HG02943 (cell line): ENCODE measurements at regions not wholly inside any gene's neighbourhood (a gene's known extent, or its start where the extent isn't known, plus 50 kb on each side); places are given as distances from the start of the nearest gene placed in this dataset.

Experiments
- ATAC-seq: cut with Tn5 transposase; IDR thresholded peaks from one replicate; pipeline ENCODE4 v1.9.1; 2021; ENCODE audit warnings: mild to moderate bottlenecking, low read depth, moderate library complexity; ENCODE audit not compliant: unreplicated experiment

DNA sequence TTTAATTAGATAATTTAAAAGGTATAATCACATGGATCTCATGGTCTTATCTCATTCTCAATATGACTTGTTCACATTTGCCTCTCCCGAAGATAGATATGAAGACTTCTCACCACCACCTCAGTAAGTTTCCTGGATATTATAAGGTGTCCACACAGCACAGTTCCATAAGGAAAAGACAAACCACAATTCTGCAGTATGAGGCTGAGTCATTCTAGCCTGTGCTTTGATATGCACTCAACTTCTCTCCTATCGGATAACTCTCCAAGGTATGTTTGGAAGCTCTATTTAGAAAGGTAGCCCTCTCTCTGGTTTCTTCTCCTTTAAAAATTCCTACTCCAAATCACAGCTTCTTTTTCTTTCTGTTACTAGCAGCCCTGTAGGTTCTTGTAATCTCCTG lies 612.8 kb downstream of the ZPLD1 start:
- ATAC-seq: no peak

DNA sequence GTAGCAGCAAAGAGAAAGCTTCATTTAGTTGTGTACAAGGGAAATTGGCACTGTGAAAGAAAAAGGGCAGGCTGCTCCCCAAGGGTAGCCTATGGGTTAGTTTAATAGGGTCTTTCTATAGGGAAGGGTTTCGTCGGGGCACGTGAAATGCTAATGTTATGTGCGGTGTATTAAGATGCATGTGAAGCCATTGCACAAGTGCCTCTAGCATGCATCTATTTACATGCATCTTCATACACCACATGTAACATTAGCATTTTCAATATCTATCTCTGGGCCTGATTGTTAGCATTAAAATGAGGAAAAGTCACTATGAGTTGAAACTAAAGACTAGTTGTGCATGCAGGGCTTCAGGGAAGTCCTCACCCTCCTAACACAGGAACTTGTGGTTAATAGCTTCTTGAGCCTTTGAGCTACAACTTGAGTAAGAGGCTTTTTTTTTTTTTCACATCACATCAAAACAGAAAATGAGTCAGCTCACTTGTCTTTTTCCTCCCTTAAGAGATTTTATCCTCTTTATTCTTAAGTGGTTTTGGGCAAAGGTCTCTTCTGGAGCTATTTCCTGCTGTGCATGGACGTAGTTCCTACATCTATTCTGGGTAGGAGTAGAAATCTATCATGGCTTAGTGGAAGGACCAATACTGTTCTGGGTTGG lies 613.4 kb downstream of the ZPLD1 start:
- ATAC-seq: no peak

DNA sequence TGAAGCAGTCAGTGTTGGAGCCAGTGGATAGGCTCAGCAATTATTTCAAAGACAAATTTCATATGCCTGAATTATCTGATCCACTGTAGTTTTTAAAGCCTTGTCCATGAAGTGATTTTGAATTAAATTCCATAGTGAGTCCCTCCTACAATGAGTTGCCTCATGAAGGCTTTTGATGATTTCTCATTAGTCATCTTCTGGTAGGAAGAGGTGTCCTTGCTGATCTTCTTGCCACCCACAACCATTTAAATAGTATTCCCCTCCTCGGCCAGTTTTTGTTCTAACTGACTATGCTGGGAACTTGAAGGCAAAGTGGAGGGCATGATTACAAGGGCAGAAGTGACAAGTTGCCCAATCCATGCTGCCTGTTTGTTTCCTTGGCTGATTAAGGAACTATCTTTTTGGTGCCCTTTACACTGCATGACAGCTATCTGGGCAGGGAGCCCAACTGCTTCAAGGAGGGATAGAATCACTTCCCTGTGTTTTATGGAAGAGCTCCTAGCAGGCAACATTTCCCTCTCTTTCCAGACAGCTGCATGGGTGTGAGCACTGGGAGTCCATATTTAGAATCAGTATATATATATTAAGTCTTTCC lies 617.5 kb downstream of the ZPLD1 start:
- ATAC-seq: no peak

DNA sequence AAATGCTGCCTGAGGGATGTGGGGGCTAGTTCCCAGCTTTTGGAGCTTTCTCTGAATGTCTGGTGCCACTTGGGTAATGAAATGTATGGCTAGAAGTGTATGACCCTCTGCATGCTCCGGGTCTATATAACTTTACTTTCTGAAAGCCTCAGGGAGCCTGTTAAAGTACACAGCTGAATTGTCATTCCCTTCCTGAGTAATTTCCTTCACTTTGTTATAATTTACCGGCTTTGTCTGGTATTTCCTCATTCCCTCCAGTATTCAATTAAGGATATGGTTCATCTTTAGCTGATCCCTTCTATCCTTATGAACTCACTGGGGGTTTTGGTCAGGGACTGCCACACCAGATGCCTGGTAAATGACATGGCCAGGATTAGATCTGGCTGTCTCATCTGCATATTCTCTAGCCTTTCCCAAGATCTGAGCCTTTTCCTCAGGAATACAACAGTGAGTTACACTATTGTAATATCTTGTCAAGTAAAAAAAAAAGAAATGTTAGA lies 620.3 kb downstream of the ZPLD1 start:
- no peak for ATAC-seq

DNA sequence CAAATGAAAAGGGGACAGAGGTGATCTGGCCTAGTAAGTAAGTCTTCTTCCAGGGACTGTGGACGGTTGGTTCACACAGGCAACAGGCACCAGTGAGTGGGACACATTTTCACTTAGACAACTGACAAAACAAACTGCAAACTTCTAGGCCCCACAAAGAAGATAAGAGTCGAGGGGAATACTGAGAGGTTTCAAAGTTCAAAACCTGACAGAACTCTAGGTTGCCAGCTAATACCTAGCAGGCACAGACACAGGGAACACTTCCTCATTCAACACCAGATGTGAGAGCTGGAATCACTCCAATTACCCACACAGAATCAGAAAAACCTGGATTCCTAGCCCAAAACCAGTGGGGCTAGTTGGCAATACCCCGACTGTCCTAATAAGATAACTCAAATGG lies 621.7 kb downstream of the ZPLD1 start:
- no peak for ATAC-seq

DNA sequence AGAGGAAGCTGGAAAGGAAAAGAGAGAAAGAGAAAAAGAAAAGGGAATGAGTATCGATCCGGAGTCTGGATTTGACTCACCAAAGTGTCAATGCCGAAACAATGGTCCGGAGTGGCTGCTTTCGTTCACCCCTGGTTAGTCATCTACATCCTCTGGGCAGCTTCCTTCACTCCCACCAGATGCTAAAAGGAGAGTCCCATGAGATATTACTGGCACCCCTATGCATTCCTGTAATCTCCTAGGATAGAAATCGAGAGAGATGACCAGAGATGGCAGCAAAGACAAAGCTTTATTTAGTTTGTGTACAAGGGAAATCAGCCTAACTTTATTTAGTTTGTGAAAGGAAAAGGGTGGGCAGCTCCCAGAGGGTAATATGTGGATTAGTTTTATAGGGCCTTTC lies 622.2 kb downstream of the ZPLD1 start:
- ATAC-seq: no peak

DNA sequence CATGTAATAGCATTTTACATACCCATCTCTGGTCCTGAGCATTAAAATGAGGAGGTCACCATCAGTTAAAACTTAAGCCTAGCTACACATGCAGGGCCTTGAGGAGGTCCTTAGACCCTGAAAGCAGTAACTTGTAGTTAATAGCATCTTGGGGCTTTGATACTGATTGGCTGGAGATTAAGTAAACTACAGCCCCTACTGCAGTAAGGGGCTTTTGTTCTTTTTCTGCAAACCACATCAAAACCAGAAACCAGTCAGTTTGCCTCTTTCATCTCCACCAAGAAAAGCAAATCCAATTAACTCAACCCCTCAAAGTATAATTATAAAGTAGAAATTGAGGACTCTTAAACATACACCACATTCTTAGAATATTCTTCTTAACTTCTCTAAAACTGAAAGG lies 622.7 kb downstream of the ZPLD1 start:
- ATAC-seq: no peak

DNA sequence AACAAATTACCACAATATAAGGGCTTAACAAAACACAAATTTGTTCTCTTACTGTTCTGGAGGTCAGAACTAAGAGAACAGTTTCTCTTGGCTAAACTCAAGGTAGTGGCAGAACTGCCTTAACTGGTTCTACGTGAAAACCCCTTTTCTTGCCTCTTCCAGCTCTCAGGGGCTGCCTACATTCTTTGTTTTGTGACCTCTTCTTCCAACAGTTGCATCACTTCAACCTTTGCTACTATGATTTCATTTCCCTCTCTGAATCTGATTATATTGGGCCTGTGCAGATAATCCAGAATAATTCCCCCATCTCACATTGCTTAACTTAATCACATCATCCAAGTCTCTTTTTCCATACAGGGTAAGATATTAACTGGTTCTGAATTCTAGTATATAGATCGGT lies 624.6 kb downstream of the ZPLD1 start:
- ATAC-seq: no peak

DNA sequence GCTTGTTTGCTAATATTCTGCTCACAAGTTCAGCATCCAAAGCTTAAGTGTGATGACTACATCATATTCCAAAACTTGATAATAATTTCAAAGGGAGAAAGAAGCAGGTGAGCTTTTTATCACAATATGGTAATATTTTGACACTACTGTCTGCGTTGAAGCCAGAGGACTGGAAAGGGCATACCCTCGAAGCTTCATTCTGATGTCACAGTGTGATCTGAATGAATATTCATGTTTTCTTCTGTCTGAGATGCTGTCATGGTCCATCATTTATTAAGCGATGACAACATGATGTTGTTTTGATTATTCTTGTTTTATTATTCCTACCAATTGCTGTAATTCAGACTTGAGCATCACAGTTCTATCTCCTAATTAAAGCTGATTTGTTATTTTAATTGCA lies 625.4 kb downstream of the ZPLD1 start:
- ATAC-seq: no peak

DNA sequence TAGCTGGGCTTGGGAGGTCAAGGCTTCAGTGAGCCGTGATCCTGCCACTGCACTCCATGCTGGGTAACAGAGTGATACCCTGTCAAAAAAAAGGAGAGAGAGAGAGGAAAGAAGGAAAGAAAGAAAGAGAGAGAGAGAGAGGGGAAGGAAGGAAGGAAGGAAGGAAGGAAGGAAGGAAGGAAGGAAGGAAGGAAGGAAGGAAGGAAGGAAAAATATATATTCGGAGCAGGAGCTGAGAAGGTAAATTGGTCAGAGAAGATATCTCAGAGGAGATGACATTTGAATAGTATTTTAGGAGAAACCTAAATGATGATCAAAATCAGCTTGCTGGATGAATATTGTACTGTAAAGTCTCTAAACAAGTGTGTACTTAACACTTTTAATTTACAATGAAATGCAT lies 633.1 kb downstream of the ZPLD1 start:
- ATAC-seq: no peak

DNA sequence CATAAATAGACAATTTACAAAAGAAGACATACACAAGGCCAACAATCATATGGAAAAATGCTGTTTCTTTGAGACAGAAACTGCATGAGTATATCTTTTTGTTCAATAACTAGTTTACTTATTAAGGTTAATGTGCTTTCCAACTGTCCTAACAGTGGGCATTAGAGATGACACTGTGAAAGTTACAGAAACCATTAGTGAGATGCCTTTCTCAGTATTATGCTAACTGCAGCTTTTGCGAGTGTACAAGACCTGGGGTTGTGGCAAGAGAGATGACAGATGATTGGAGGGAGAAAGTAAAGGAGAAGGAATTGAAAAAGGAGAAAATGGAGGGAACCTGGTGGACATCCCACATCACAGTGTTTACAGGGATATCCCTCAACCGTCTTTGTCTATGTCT lies 640.5 kb downstream of the ZPLD1 start:
- no peak for ATAC-seq

DNA sequence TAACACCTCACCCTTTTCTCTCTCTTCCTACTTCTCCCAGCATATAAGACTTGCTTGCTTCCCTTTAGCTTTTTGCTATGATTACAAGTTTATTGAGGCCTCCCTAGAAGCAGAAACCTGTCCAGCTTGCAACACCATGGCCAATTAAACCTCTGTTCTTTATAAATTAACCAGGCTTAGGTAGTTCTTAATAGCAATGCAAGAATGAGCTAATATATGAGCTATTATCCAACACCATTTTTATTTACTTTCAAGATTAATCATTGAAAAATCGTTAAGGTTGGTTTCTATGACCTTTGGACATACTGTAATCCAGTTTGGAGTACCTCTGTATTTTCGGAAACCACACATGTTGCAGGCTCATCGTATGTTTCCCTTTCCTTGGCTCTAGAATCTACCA lies 643.1 kb downstream of the ZPLD1 start:
- ATAC-seq: no peak

DNA sequence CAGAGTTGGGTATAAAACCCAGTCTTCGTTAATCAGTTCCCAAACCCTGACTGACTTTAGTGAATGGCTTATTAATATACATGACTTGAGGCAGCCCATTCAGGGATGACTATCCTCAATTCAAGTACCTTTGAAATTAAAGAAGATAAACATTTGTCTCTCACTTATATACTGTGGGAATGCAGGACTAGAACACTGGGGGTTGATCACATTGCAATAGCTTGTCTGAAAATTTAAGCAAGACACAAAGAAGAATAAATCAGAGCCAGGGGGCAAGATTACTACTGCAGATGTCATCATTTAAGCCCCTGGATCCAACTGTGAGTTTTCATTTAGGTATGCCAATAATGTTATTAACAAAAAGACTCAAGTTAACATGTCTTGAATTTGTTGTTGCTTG lies 647.7 kb downstream of the ZPLD1 start:
- ATAC-seq: no peak

DNA sequence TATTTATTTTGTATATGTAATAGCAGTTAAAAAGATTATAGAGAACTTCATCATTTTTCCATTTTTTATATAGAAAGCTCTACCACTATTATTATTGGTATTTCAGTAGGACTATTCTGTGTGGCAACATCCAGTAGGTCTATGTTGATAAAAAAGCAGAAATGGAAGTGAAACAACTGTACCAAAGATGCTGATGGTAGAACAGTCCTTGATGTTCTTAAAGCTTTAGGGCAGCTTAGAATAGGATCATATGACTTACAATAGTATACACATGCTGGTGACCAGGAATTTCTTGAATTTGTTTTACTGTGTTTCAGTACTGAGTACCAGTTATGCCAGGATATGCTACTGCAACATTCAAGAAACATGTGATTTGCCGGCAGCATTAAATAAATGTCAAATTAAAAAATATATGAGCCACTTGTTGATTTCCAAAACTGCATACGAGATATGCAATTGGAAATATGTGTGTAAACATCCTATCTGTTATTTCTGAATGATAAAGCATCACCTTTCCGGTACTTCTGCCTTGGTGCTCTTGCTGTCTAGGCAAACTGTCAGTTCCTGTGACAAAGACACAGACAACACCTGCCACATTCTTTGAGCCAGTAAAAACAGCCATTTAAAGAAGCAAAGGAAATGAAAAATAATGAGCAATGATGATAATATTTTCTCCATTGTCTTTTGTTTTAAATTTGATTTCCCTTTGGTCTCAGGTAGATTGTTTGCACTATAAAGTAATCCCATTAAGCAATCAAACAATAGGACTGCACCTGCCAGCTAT lies 649.2 kb downstream of the ZPLD1 start:
- no peak for ATAC-seq

DNA sequence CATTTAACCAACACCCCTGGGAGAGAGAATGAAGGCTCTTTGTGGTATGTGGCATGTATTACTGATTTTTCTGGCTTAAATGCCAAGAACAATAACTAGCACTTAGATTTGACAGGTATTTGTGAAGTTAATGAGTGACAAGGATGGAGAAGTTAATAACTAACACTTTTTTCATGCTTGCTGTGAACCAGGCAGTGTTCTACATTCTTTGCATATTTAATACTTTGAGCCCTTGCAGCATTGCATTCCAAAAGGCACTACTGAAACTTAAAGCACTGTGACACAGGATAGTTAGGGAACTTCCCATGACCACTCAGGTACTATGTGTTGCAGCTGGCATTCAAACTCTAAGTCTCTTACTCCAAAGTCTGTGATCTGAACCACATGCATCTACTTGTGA lies 650.6 kb downstream of the ZPLD1 start:
- peak; percentile 73 for ATAC-seq

DNA sequence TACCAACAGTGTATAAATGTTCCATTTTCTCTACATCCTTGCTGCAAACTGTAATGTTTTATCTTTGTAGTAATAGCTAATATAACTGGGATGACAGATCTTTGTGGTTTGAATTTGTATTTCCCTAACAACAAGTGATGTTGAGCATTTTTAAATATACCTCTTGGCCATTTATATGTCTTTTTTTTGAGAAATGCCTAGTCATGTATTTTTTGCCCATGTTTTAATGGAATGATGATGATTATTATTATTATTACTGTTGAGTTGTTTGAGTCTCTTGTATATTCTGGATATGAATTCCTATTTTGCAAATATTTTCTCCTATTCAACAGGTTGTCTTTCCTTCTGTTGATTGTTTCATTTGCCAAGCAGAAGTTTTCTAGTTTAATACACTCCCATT lies 654.9 kb downstream of the ZPLD1 start:
- ATAC-seq: no peak

DNA sequence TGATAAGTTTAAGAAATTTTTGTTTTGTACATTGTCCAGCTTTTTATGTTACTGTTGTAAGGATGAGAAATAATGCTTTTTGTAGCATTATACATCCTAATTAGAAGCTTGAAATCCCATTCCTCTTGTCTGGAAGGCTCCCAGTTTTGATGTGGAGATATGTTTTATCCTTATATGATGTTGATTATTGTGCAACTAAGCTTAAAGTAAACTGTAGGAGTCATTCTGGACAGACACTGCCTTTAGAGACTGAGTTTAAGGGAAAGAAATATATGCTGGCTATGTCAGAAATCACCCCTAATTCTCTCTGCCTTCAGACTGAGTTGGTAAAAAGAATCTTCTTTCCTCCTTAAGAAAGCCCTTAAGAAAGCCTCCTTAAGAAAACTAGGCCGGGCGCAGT lies 670.4 kb downstream of the ZPLD1 start:
- no peak for ATAC-seq

DNA sequence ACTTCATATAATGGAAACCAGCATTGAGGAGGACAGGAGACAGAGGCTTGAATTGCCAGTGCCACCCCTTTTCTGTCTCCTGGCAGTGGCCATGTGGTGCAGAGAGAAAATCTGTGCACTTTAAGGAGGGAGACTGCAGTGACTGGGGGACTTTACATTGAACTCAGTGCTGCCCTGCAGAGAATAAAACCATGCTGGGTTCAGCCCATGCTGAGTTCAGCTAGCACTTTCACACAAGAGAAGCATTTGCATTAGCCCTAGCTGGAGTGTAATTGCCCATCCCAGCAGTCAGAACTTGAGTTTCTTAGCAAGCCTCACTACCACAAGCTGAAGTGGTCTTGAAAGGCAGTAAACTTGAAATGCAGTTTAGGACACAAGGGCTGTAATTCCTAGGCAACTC lies 677.5 kb downstream of the ZPLD1 start:
- no peak for ATAC-seq

DNA sequence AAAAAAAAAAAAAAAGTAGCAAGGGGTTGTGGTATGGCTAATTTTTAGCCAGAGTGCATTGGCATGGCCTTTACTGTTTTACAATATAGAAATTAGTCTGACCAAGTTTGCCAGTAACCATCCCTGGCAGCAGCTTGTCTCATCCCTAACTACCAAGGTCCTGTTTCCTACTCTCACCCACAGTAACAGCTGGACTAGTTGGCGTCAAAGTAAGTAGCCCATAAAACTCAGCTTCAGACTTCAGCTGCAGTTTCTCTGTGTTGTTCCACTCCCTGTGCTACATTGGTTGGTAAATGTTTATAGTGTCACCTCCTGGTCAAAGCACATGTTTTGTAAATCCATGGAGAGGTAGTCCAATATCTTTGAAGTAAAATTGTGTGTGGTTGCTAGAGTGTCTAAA lies 691.3 kb downstream of the ZPLD1 start:
- ATAC-seq: peak; percentile 44

DNA sequence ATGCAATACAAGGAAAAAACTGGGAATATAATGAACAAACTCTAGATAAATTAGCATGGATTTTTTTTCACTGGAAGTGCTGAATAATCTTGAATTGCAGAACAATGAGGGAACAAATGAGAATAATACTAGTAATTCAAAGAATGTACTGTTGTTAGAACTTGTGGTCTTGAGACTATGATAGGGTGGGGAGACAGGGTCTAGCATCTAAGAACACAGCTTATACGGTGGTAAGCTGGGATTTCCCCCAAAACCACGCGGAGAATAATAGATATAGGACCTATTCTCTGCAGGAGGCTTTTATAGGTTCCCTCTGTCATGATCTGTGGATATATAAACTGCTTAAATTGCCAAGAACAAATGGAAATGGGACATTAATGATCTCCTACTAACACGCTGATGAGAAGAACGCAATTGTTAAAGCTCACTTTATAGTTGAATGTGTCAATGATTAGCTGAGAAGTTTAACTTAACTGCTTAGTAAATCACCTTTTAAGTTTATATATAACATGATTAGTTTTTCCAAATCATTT lies 692.3 kb downstream of the ZPLD1 start:
- no peak for ATAC-seq

DNA sequence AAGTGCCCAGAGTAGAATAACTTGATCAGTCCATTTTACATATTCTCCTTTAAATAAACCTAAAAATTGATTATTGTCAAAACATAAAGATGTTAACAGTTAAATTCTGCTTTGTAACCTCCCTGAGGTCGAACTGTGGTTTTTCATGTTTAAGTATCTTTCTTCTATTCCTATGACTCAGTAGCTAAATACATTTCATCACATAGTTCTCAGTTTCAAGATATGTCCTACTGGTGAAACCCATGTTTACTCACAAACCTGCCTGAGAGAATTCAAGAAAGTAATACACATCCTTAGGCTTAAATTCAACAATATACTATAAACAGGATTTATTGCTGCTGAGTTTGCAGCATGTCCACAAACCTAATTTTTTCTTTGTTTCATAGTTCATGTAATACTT lies 692.9 kb downstream of the ZPLD1 start:
- peak; percentile 68 for ATAC-seq
